Pons (tissue), 1 donor: ENCODE measurements at regions not wholly inside any gene's neighbourhood (a gene's known extent, or its start where the extent isn't known, plus 50 kb on each side); places are given as distances from the start of the nearest gene placed in this dataset.

ENCODE experiments used
- DNase-seq: peaks from one replicate; pipeline ENCODE4 v3.0.0-alpha.2; 2016; ENCODE audit warnings: low spot score

- no peak for DNase-seq
Measured at GRCh38 chr16:9687737-9688319, 494.4 kb downstream of the GRIN2A start.

- no peak for DNase-seq
Measured at GRCh38 chr16:9689597-9689996, 492.6 kb downstream of the GRIN2A start.

GRCh38 chr16:9695152-9695551 is 487.1 kb downstream of the GRIN2A start:
- DNase-seq, result no peak
